ENCODE measurements at regions not wholly inside any gene's neighbourhood (a gene's known extent, or its start where the extent isn't known, plus 50 kb on each side); places are given as distances from the start of the nearest gene placed in this dataset.

- TF ChIP-seq, protein P1, sequence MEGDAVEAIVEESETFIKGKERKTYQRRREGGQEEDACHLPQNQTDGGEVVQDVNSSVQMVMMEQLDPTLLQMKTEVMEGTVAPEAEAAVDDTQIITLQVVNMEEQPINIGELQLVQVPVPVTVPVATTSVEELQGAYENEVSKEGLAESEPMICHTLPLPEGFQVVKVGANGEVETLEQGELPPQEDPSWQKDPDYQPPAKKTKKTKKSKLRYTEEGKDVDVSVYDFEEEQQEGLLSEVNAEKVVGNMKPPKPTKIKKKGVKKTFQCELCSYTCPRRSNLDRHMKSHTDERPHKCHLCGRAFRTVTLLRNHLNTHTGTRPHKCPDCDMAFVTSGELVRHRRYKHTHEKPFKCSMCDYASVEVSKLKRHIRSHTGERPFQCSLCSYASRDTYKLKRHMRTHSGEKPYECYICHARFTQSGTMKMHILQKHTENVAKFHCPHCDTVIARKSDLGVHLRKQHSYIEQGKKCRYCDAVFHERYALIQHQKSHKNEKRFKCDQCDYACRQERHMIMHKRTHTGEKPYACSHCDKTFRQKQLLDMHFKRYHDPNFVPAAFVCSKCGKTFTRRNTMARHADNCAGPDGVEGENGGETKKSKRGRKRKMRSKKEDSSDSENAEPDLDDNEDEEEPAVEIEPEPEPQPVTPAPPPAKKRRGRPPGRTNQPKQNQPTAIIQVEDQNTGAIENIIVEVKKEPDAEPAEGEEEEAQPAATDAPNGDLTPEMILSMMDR (IDR thresholded peaks at IDR 0.05; ENCODE audit: extremely low read depth, insufficient read depth, missing control alignments) = no peak
- in situ Hi-C loops (cut with MboI; ENCODE audit: low pct_unique_long_range_greater_than_20kb, low sequenced_read_pairs, unreplicated experiment) = no loop called here
- DNase-seq (ENCODE audit: low spot score) = no peak
These were observed 1020.4 kb downstream of the CBLN2 start for GRCh38 chr18:71523483-71524435.

- in situ Hi-C loops (cut with MboI; ENCODE audit: low pct_unique_long_range_greater_than_20kb, low sequenced_read_pairs, unreplicated experiment) = no loop called here
- DNase-seq (ENCODE audit: low spot score) = no peak
- TF ChIP-seq, protein P1 (IDR thresholded peaks at IDR 0.05; ENCODE audit: extremely low read depth, insufficient read depth, missing control alignments) = no peak
These were observed 1038.6 kb downstream of the CBLN2 start for GRCh38 chr18:71505526-71505925.

DNA sequence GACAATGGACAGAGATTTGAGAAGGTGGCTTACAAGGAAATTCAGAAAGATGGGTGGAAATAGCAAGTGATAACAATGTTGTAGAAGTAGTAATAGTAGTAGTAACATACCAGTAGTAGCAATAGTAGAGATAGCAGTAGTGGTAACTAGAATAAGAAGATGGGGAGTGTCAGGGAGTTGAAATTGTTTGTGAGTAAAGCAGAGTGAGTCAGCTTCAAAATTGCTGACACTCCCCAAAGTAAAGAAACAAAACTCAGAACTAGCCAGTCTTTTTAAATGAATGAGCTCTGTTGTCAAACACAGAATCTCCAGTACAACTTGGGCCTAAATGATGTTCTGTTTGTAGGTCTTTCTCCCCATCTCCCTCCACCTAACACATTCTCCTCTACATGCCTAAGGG, 1040.9 kb downstream of the CBLN2 start:
- TF ChIP-seq, protein P1 (IDR thresholded peaks at IDR 0.05; ENCODE audit: extremely low read depth, insufficient read depth, missing control alignments) = no peak
- in situ Hi-C loops (cut with MboI; ENCODE audit: low pct_unique_long_range_greater_than_20kb, low sequenced_read_pairs, unreplicated experiment) = no loop called here
- DNase-seq (ENCODE audit: low spot score) = no peak

DNA sequence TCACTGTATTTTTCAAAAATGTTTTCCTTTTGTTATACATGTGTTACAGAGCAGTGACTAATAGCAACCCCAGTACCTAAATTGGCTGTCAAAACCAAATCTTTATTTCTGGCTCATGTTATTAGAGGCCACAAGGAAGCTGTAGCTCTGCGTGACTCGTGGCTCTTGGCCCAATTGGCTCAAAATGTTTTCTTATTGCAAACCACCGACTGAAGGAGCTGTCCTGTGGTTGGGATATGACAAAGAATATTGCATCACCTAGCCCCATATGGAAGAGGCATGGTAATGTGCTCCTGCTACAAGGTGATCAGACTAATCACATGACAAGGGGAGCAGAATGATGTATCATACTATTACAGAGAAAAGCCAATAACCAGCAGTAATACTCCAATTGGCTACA, 1058.5 kb downstream of the CBLN2 start:
- TF ChIP-seq, protein P1 (IDR thresholded peaks at IDR 0.05; ENCODE audit: extremely low read depth, insufficient read depth, missing control alignments) = no peak
- no peak for DNase-seq (ENCODE audit: low spot score)
- in situ Hi-C loops (cut with MboI; ENCODE audit: low pct_unique_long_range_greater_than_20kb, low sequenced_read_pairs, unreplicated experiment) = no loop called here

DNA sequence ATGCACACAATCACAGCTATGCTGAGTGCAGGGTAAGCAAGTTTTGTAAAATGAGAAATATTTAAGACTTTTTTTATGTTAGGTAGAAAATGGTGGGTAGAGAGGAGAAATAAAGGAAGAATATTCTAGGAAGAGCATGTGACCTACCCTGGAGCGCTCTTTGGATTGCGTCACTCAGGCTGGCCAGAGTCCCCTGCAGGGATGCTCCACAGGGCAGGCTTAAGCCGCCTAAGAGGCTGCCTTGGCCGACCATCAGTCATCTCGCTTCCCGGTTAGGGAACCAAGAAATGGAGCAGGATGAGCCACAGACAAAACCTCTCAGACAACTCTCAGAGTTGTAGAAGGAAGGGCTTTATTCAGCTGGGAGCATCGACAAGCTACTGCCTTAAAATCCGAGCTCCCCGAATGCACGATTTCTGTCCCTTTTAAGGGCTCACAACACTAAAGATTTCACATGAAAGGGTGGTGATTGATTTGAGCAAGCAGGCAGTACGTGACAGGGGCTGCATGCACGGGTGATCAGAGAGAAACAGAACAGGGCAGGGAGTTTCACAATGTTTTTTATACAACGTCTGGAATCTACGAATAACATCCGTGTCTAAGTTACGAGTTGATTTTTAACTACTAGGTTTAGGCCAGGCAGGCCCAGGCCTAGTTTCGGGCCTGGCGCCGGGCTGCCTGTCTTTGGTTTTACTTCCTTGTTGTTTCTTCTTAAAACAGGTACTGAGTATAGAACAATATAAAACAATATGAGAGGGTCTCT, 1072.0 kb downstream of the CBLN2 start:
- TF ChIP-seq, protein P1 (IDR thresholded peaks at IDR 0.05; ENCODE audit: extremely low read depth, insufficient read depth, missing control alignments) = no peak
- no peak for DNase-seq (ENCODE audit: low spot score)
- in situ Hi-C loops (cut with MboI; ENCODE audit: low pct_unique_long_range_greater_than_20kb, low sequenced_read_pairs, unreplicated experiment) = no loop called here

GRCh38 chr18:71456206-71456605, 1087.9 kb downstream of the CBLN2 start:
- in situ Hi-C loops (cut with MboI; ENCODE audit: low pct_unique_long_range_greater_than_20kb, low sequenced_read_pairs, unreplicated experiment) = no loop called here
- TF ChIP-seq, protein P1 (IDR thresholded peaks at IDR 0.05; ENCODE audit: extremely low read depth, insufficient read depth, missing control alignments) = no peak
- DNase-seq (ENCODE audit: low spot score) = no peak
